AG20443 (cell line): ENCODE measurements at regions not wholly inside any gene's neighbourhood (a gene's known extent, or its start where the extent isn't known, plus 50 kb on each side); places are given as distances from the start of the nearest gene placed in this dataset.
"Not testable (repeated sequence)": the region's sequence is repeated elsewhere in the genome, so short reads cannot be mapped to it uniquely, and the experiment has no call there.

Experiments
- DNase-seq: peaks from one replicate; pipeline ENCODE4 v3.0.0; 2012; ENCODE audit warnings: low spot score, mixed read lengths

DNA sequence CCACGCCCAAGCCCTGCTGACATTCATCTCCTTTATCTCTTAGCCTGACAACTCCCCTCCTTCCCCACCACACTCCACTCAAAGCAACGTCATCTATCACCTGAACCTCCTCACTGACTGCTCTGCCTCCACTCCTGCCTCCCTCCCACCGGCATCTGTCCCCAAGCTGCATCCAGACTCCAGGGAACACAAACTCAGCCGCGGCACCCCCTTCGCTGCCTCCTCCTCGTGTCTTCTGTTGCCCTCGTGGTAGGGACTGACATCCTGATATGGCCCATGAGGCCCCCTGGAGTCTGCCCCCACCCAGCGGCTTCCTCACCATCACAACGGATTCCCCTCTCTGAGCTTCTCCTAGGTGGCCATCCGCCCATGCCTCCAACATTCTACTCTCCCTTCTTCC, 101.0 kb upstream of the TAS2R1 start:
- DNase-seq = no peak

DNA sequence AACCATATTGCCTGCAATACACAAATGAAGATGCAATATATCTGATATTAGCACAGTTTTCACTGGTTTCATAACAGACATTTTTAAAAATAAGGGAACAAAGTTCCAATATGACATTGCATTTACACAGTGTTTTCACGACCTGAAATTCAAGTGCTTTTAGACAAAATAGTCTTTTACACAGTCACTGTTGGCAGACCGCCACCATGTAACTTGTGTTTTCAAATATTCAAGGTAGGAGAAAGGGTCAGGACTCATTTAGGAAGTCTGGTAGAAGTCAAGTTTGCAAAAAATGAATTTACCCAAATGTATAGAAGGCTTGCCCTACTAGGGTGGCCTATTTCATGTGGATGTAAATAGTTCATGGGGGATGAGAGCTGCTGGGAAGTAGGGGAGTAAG, 98.1 kb upstream of the TAS2R1 start:
- no peak for DNase-seq

DNA sequence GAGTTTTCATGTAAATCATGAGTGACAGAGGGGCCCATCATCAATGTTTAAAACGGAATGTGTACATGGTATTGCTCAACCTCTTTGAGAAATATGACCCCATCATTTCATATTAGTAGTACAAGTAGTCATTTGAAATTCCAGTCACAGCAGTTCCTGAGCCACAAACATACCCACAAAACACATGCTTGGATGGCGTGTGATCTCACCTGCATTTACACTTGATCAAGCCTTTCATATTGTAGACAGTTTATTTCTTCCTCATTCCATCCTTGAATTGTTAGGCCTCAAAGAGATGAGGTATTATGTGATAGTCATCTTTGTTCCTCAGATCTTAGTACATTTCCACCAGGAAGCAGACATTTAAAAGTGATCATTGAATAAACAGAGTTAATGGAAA, 96.8 kb upstream of the TAS2R1 start:
- no peak for DNase-seq

DNA sequence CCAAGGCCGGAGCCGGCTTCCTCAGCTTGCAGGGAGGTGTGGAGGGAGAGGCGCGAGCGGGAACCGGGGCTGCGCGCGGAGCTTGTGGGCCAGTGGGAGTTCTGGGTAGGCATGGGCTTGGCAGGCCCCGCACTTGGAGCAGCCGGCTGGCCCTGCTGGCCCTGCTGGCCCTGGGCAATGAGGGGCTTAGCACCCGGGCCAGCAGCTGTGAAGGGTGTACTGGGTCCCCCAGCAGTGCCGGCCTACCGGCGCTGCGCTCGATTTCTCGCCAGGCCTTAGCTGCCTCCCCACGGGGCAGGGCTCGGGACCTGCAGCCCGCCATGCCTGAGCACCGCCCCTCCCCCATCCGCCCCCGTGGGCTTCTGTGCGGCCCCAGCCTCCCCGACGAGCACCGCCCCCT, 95.1 kb upstream of the TAS2R1 start:
- not testable (repeated sequence) for DNase-seq

DNA sequence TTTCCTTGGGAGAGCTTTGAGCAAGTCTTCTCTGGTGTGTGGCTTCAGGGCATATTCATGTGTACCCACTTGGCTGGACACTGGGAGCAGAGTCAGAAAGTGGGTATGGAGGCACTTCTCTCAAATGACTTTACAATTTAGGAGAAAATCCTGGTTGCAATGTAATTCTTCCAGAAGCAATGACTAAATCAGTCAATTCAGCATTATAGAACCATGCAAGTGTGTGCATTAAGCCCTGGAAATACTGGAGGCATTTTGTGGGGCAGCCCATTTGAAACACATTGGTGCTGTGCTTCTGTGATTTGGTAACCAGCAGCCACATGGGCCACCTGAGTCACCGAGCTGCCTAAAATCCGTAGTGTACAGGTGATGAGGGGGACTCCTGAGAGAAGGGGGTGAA, 94.6 kb upstream of the TAS2R1 start:
- DNase-seq = no peak

DNA sequence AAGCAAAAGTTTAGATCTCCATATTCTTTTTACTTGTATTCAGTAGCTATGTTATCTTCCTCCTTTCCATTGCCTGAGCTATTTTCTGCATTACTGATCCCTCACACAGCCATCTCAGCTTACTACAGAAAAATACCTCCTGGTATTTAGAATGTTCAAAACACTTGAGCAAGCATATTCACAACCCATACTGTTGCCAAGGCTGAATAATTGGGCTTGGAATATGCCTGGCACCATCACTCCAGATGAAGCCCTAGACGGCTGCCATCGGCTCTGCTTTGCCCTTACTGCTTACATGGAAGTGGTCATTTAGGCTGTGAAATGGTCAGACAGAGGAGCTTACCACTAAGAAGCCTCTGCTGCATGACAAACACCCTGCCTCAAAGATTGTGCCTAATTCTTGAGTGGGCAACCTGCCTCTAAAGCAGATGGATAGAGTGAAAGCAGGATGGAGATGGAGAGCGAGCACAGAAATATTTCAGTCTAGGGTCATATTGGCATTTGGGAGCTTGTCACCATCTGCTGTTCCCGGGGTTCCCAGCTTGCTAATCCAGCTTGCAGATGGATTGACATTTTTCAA, 92.5 kb upstream of the TAS2R1 start:
- DNase-seq = no peak

DNA sequence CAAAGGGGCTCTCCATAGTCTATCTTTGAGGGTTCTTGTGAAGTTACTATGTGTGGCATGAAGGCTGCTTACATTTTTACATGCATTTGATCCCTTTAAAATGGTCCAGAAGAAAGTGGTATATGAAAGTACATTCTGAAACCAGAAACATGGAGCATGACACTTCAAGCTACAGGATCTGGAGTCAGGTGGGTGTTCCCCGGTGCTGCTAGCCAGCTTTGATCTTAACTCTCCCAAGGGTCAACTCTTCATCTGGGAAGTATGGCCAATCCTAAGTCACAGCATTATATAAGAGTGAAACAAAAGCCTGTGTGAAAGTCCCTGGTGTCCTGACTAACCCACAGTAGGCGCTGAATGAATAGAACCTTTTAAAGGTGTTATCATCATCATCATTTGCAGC, 91.0 kb upstream of the TAS2R1 start:
- DNase-seq = no peak

DNA sequence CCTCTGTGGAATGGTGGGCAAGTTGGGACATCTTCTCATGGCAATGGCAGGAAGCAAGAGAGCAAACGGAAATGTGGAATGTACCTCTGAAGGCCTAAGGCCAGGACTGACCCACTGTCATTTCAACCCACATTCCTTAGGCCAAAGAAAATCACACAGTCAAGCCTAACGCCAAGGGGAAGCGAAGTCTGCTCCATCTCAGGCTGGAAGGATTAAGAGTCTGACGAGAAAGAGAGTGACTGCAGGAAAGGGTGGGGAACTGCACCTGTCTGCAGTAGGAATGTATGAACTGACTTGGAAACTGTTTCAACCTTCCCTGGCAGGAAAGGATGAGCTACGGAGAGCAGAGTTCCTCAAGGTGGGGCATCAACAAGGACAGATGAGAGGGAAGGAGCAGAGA, 90.2 kb upstream of the TAS2R1 start:
- no peak for DNase-seq

DNA sequence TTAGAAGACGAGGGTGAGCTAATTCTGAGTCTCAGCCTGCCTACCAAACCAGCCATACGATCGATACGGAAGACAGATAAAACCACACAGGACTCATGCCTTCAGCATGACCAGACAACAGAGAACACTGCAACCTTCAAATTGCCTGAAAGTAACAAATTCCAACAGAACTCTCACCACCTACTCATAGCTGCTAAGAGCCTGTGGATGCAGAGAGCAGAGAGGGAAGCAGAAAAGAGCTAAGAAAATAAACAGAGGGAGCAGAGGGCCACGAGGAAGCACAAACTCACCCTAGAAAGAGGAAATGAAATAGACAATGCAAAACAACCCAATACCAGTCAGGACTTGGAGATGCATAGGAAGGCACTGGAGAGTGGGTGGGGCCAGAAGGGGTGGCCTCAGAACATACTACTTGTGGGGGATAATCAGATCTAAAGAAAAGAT, 86.7 kb upstream of the TAS2R1 start:
- DNase-seq = peak; percentile 52

DNA sequence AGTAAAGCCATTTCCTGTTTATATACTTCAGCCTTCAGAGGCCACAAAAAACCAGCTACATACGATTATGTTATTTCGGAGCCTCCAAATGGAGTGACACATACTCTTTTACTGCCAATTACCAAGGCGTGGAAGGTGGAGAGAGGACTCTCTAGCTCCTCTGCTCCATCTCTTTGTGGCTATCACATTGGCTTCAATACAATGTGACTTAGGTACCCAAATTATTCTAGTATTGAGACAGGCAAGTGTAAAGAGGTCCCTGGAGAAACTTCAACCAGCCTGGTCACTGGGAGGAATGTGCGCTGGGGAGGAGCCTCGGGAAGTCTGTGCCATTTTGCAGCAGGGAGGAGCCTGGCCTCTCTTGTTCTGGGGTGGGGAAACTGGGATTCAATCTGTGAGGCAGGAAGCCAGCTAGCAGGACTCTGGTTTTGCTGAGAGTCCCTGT, 85.8 kb upstream of the TAS2R1 start:
- peak; percentile 66 for DNase-seq

DNA sequence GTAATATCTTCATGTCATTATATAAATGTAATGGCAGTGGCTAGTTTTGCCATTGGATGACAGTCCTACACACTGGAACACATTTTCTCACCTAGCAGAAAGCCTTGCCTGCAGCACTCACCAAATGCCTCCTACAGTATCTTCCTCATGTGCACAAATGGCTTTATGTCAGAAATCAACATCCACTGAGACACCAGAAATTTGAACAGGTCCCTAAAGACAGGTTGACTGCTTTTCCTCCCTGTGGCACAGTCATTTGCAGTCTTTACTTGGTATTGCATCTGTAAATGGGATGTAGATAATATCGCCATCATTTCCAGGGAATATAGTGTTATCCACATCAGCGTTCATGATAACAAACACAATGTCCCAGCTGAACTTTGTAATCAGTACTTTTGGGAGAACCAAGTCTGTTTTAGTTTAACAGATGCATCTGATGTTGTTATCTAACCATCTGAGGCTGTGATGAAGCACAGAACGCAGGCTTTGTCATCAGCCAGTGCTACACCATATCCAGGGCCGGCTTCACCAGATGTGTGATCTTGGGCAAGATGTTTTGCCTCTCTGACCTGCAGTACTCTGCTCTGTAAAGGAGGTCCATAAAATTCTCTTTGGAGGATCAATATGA, 83.9 kb upstream of the TAS2R1 start:
- DNase-seq = peak; percentile 45

DNA sequence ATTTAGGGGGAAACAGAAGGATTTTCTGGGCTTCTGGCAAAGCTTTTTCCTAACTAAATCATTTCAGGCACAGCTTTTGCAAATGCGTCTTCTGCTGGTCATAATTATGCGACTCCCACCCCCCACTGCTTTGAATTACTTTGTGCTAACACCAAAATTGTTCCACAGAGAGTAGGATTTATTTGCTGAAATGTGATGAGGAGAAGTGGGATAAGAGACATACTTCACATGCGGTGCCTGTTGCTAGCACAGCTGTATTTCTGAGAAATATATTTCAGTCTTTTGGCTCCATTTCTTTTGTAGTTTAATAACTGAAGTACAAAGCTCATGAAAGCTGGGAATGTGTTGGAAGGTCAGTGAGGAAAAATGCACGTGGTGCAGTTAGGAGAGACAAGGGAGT, 83.2 kb upstream of the TAS2R1 start:
- DNase-seq = no peak

DNA sequence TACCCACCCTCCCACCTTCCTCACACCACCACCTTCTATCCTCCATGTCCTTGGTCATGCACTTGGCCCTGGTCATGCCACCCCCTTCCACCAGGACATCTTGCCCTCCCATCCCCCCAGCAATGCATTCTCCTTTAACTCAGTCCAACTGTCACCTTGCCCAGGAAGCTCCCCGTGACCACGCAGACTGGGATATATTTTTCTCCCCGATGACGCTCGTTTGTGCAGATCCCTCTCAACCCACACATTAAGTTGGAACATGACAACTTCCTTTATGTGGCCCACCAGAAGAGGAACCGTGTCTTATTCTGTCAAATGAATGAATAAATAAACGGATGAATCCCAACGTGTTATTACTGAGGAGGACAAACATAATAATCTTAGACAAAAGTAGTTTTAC, 82.8 kb upstream of the TAS2R1 start:
- DNase-seq = peak; percentile 22

DNA sequence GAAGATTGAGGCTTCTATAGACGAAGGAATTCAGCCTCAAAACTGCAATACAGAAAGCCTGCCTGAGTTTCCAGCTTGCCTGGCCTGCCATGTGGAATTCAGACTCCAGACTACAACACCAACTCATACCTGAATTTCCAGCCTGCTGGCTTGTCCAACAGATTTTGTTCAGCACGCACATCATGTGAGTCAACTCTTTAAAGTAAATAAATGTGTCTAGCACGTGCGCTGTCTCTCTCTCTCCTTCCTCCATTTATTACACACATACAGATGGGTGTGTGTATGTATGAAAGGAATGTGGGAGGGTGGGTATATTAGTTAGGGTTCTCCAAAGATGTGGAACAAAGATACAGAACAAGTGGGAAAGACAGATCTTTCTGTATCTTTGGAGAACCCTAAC, 82.4 kb upstream of the TAS2R1 start:
- peak; percentile 56 for DNase-seq

DNA sequence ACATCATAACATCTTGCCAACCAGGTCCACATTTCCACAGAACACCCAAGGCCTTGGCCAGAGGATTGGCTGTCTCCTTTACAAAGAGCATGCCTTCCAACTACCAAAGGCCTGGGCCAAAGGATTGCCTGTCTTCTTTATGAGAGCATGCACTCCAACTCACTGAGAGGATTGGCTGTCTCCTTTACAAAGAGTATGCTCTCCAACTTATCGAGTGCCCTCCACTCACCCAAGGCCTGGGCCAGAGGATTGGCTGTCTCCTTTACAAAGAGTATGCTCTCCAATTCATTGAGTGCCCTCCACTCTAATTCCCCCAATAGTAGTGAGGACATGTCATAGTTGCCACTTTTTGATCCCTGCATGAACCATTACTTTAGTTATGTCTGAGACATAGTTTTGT, 79.9 kb upstream of the TAS2R1 start:
- DNase-seq = no peak

DNA sequence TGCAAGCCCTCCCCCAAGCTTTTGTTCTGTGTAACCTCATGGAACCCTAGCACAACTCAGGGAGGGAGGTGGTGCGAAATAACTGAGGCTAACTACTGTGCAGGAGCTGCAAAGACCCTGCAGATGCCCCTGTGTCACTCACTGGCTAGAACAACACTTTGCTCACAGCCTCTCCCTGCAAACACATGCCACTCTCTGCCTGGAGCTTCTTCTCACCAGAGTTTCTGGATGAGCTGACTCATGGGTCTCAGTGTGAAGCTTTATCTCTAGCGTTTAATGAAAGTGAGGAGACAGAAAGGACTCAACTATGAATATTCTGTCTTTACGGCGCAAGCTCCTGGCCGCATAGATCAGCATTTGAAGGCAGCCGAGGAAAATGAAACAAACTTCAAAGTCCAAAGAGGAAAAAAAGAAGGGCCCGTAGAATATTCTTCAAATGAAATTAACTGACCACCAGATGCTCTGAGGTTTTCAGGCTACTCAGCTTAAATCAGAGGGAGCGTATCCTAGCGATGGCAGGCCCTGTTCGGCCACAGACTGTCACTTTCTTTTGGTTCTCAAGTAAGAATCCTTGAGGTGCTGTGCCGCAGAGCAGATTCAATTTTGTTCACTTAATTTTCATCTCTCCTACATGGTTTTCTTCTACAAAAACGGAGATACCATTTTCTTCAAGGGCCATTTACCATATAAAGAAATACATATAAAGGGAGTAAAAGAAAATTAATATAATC, 77.7 kb upstream of the TAS2R1 start:
- no peak for DNase-seq

DNA sequence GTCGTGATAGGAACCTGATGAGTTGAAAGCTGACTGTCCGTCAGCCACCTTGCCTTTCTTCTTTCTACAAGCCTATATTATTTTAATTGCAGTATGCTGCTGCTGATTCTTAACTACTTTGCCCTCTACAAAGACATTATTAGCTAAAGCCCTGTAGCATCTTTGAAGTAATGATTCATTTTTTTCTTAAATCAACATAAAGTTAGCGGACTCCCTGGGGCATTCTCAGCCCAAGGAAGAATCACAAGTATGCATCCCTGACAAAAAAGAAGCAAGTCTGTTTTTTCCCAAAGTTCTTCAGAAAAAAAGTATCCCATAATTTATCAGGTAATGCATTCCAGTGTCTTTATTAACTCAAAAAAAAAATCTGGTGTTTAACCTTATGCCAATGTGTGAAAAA, 69.5 kb upstream of the TAS2R1 start:
- no peak for DNase-seq

DNA sequence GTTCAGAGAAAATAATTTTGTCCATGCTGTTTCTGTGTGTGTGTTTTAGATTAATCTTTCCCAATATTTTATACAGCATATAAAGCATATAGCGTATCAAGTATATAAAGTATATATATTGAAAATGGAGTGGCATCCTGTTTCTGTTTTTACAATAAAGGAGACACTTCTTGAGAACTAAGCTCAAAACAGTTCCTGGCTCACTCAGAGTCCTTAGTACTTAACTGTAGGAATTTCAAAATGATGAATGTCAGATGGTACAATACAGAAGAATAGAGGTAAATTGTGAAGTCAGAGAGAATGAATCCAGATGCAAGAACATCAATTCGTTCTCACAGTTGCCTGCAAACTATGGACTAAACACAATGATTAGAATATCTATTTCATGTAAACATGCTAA, 68.7 kb upstream of the TAS2R1 start:
- no peak for DNase-seq

DNA sequence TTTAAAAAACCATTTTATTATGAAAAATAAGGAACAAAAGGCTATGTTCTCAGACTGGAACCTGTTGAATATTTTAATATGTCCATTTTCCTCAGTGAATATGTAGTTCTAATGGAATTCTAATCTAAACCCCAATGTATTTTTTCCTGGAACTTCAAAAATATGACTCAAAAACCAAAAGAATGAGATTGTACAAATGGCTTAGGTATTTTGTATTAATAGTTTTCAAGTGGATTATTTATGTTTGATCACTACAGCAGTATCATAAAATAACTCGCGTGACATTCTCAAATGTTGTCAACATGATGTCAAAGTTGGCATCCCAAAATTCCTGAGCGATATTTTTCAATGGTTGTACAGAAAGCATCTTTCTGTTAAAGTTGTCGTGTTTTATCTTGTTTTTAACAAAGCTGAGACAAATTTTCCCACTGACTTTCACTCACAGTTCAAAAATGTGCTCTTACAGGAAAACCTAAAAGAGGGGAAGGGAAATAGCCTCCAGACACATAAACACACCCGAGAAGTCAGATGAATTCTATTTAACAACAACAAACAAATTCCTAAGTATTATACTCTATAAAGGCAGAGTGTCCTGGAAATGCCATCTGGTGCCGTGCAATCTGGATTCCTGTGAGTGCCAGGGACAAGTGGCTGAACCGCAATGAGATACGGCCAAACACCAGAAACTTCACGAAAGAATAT, 68.1 kb upstream of the TAS2R1 start:
- peak; percentile 63 for DNase-seq

DNA sequence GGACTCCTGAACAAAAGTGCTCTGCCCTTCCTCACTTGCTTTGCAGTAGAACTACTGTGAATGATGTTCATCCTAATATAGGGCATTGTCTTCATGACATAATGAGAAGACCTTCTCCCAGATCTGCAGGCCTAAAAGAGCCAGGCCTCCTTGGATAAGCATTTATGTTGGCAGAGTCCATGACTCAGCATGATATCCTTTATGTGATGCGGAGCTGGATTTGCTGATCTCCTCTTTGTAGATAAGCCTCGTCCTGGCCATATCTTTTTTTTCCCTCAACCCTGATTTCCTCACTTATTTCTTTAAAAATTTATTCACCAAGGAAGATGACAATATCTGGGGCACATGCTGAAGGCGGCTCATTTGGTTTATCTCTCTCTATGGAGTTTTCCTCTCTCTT, 62.4 kb upstream of the TAS2R1 start:
- DNase-seq = no peak

DNA sequence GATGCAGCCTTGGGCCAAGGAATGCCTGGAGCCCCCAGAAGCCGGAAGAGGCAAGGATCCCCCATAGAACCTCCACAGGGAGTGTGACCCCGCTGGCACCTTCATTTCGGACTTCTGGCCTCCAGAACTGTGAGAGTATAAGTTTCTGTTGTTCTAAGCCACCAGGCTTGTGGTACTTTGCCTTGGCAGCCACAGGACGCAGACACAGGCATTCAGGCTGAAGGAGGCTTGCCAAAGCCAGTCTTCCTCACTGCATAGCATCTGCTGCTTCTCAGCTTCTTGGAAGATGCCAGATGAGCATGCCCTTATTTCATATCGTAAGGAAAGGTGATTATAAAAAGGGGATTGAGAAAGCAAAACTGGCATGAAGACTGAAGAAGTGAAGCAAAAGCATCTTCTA, 61.1 kb upstream of the TAS2R1 start:
- DNase-seq = peak; percentile 22

DNA sequence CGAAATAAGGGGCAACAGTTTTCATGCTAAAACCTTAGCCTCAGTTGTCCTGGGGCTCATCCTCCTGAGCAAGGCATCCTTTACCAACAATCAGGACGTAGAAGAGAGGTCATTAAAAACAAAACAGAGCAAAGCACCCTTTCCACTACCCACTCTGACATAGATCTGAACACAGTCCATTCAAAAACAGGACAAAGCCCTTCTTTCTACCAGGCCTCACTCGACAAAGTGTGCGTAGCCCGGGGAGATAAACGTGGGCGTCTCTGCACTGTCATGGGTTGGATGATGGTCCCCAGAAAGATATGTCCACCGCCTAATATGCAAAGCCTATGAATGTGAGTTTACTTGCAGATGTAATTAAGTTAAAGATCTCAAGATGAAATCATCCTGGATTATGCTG, 60.6 kb upstream of the TAS2R1 start:
- no peak for DNase-seq

DNA sequence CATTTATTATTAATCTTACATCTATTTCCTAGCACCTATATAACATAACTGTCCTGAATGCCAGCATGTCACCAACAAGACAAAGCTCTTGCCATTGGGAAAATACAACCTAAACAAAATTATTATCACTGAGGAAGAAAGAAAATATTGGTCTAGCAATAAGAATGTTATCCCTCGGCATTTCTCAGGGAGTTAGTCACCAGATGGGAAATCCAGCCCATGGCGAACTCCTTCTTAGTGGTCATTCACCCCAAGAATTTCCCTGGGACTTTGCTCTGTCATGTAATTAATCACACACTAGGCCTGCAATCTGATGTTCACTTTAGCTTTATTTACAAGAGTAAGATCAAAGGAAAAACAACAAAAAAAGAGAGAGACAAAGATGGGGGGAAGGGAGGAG, 56.1 kb upstream of the TAS2R1 start:
- DNase-seq = peak; percentile 59
